SJCRH30 (cell line): ENCODE measurements at regions not wholly inside any gene's neighbourhood (a gene's known extent, or its start where the extent isn't known, plus 50 kb on each side); places are given as distances from the start of the nearest gene placed in this dataset.

Experiments
- DNase-seq, 2 experiments: peaks; one replicate each; pipeline ENCODE4 v3.0.0-alpha.2; 2015 to 2020
- H3K27ac ChIP-seq: fragments of 250-450 bp; sonication (Bioruptor Pico); 2 replicates; pipeline ENCODE4 v1.5.1; 2020; ENCODE audit warnings: mild to moderate bottlenecking, moderate library complexity
- H3K27me3 ChIP-seq: fragments of 250-450 bp; sonication (Bioruptor Pico); 2 replicates; pipeline ENCODE4 v1.5.1; 2020; ENCODE audit warnings: mild to moderate bottlenecking, moderate library complexity
- H3K36me3 ChIP-seq: fragments of 250-450 bp; sonication (Bioruptor Pico); 2 replicates; pipeline ENCODE4 v1.5.1; 2020; ENCODE audit warnings: mild to moderate bottlenecking, moderate library complexity
- H3K4me1 ChIP-seq: fragments of 250-450 bp; sonication (Bioruptor Pico); 2 replicates; pipeline ENCODE4 v1.5.1; 2020; ENCODE audit warnings: mild to moderate bottlenecking, moderate library complexity
- H3K4me3 ChIP-seq: fragments of 250-450 bp; sonication (Bioruptor Pico); 2 replicates; pipeline ENCODE4 v1.5.1; 2020; ENCODE audit warnings: mild to moderate bottlenecking, moderate library complexity
- H3K9me3 ChIP-seq: fragments of 250-450 bp; sonication (Bioruptor Pico); replicated peaks from 2 replicates; pipeline ENCODE4 v1.5.1; 2020; ENCODE audit warnings: mild to moderate bottlenecking, moderate library complexity

DNA sequence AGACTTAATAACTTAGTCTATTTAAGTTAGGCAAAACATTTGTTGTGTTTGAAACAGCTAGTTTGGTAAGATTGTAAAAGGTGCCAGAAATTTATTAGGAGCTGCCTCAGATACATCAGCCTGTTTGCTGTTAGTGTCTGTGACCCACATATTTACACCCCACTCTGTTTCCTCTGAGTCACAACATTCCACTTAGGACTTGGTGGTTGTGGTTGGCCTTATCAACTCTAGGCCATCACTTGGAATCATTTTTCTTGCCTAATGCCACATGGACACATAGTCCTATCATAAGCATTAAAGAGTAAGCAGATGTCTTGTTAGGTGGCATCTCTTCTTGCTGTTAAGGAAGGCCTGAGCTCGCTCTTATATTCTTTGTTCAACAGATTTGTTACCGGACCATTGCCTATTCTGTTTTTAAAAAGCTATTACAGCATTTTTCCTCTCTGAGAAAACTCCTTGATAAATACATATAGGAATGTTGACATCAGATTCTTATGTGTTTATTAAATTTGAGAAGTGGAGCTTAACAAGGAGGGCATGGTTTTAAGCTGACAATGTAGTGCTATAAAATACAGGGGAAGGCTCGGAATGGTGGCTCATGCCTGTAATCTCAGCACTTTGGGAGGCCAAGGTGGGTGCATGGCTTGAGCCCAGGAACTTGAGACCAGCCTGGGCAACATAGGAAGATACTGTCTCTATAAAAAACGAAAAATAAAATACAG lies 51.2 kb upstream of the PGRMC2 start:
- no peak overlapping the region for H3K4me3 ChIP-seq
- no peaks in the 10 kb centered on the region for H3K36me3 ChIP-seq
- peaks cover 11% of the 10 kb centered on the region for H3K4me1 ChIP-seq
- H3K27ac ChIP-seq = no peak overlapping the region
- H3K9me3 ChIP-seq = no peaks in the 10 kb centered on the region
- H3K27me3 ChIP-seq = no peaks in the 10 kb centered on the region
- DNase-seq = peak in 1 of 2 experiments; percentile 45

DNA sequence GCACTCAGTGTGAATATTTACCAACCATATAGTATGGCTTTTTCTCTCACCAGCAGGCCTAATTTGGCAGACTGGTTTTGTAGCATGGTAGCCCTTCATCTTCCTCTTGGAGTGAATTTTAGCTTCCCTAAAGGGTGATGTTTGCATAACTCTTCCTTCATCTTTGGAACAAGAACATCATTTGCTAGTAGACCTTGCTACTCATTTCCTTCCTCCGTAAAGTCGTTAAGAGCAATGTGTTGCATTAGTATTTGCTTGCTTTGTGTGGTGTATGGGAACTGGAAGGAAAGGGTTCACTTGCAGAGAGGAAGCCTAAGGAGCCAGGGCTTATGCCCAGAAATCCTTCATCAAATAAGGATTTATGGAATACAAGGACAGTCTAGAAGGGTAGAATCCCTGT lies 50.2 kb upstream of the PGRMC2 start:
- H3K4me1 ChIP-seq = peaks cover 11% of the 10 kb centered on the region
- no peaks in the 10 kb centered on the region for H3K9me3 ChIP-seq
- H3K36me3 ChIP-seq = no peaks in the 10 kb centered on the region
- DNase-seq = no peak
- no peak overlapping the region for H3K27ac ChIP-seq
- H3K27me3 ChIP-seq = no peaks in the 10 kb centered on the region
- H3K4me3 ChIP-seq = no peak overlapping the region
